HepG2 (cell line): ENCODE measurements at regions not wholly inside any gene's neighbourhood (a gene's known extent, or its start where the extent isn't known, plus 50 kb on each side); places are given as distances from the start of the nearest gene placed in this dataset.

Experiments
- ATAC-seq: fragments of 200-7000 bp; cut with Tn5 transposase; 3 replicates; pipeline ENCODE4 v1.9.1; 2020; ENCODE audit warnings: mild to moderate bottlenecking, moderate library complexity
- BruUV-seq: library from RNA; stranded (reverse); fragments of 400-500 nt; replicated peaks from 2 replicates; lab custom pipeline; 2021; lab: Mats Ljungman, UMichigan
- CTCF ChIA-PET: fragments of 300-600 bp; formaldehyde crosslinking; extraction: SDS; loops from one replicate; lab custom pipeline; 2021; ENCODE audit warnings: low total read pairs, inconsistent platforms, low intra/inter-chr PET ratio; lab: Yijun Ruan, JAX
- POLR2A ChIA-PET: fragments of 350-600 bp; sonication (Branson Sonifier 250); formaldehyde crosslinking; loops from one replicate; lab custom pipeline; 2020; ENCODE audit warnings: antibody characterized with exemption, inconsistent platforms; lab: Yijun Ruan, JAX
- DNase-seq: peaks from one replicate; pipeline ENCODE4 v3.0.0-alpha.2; 2015; ENCODE audit warnings: low spot score
- FAIRE-seq: peaks from 3 replicates; lab custom pipeline; 2011; peaks lifted over from hg19 to GRCh38; lab: Jason Lieb, UNC
- H2AFZ ChIP-seq: one replicate; pipeline ENCODE4 v1.6.1; 2011; ENCODE audit warnings: low read length, inconsistent platforms
- H3K27ac ChIP-seq: fragments of 300-600 bp; 3 replicates; pipeline ENCODE4 v1.8.0; 2011; ENCODE audit warnings: mixed run types, mild to moderate bottlenecking, mixed read lengths, low read length, inconsistent platforms; ENCODE audit not compliant: insufficient read depth; ENCODE audit errors: extremely low read length
- H3K27me3 ChIP-seq, 2 experiments: fragments of 200-600 bp in 1 of 2; 2 replicates in 1 of 2; 3 replicates in 1 of 2; pipeline versions ENCODE4 v1.6.0 to v1.8.0; 2011; ENCODE audit warnings: low read length in 2 of 2, mild to moderate bottlenecking in 2 of 2, moderate library complexity in 2 of 2, inconsistent platforms in 1 of 2; ENCODE audit not compliant: insufficient read depth in 2 of 2, control insufficient read depth in 1 of 2
- H3K36me3 ChIP-seq, 2 experiments: fragments of 200-600 bp in 1 of 2; replicated peaks in 1 of 2; 2 replicates in 1 of 2; 3 replicates in 1 of 2; pipeline versions ENCODE4 v1.5.1 to v1.8.0; 2011; ENCODE audit warnings: low read length in 2 of 2, inconsistent platforms in 1 of 2; ENCODE audit not compliant: insufficient read depth in 2 of 2, control insufficient read depth in 1 of 2
- H3K4me1 ChIP-seq: 2 replicates; pipeline ENCODE4 v1.5.1; 2012; ENCODE audit warnings: low read length, inconsistent platforms; ENCODE audit not compliant: insufficient read depth
- H3K4me2 ChIP-seq: 2 replicates; pipeline ENCODE4 v1.6.0; 2011; ENCODE audit warnings: low read depth, low read length, inconsistent platforms
- H3K4me3 ChIP-seq, 3 experiments: fragments of 200-600 bp in 1 of 3; sonication (generic), shearing (Covaris generic) in 1 of 3; replicated peaks in 1 of 3; 2 replicates each; pipeline ENCODE4 v1.5.1; 2011 to 2016; ENCODE audit warnings: low read length in 3 of 3, inconsistent platforms in 2 of 3, low read depth in 2 of 3, mild to moderate bottlenecking in 2 of 3, control low read depth in 1 of 3, mixed read lengths in 1 of 3; ENCODE audit not compliant: insufficient read depth in 1 of 3
- H3K79me2 ChIP-seq: one replicate; pipeline ENCODE4 v1.6.1; 2011; ENCODE audit warnings: low read length, inconsistent platforms; ENCODE audit not compliant: insufficient read depth
- H3K9ac ChIP-seq: 2 replicates; pipeline ENCODE4 v1.6.0; 2011; ENCODE audit warnings: mild to moderate bottlenecking, low read depth, low read length, inconsistent platforms; ENCODE audit not compliant: insufficient read depth
- H3K9me3 ChIP-seq: 2 replicates; pipeline ENCODE4 v1.5.1; 2012; ENCODE audit warnings: mild to moderate bottlenecking, low read length
- H4K20me1 ChIP-seq: 2 replicates; pipeline ENCODE4 v1.6.0; 2011; ENCODE audit warnings: inconsistent platforms, mild to moderate bottlenecking, low read length, moderate library complexity; ENCODE audit not compliant: insufficient read depth
- CREB1 ChIP-seq, 2 experiments: fragments of 450-650 bp in 1 of 2; IDR thresholded peaks; 2 replicates each; pipeline ENCODE4 v1.6.1; 2016 to 2017; ENCODE audit warnings: control low read depth in 1 of 2, mild to moderate bottlenecking in 1 of 2, missing compliant biosample characterization in 1 of 2, missing genetic modification characterization in 1 of 2
- KMT2A ChIP-seq: sonication (generic); formaldehyde crosslinking; IDR thresholded peaks from 2 replicates; pipeline ENCODE4 v1.4.0; 2020; ENCODE audit warnings: missing genetic modification reagents
- MEIS1 ChIP-seq: sonication (generic); formaldehyde crosslinking; IDR thresholded peaks from 2 replicates; pipeline ENCODE4 v1.9.0; 2021; ENCODE audit warnings: mild to moderate bottlenecking, missing genetic modification reagents, moderate library complexity, borderline replicate concordance
- ZFP41 ChIP-seq: sonication (generic); formaldehyde crosslinking; IDR thresholded peaks from 2 replicates; pipeline ENCODE4 v1.4.0; 2020; ENCODE audit warnings: mild to moderate bottlenecking, missing genetic modification reagents, borderline replicate concordance
- ZNF232 ChIP-seq: sonication (generic); formaldehyde crosslinking; IDR thresholded peaks from 2 replicates; pipeline ENCODE4 v1.4.0; 2020; ENCODE audit warnings: missing genetic modification reagents, borderline replicate concordance
- ZNF367 ChIP-seq: sonication (generic); formaldehyde crosslinking; IDR thresholded peaks from 2 replicates; pipeline ENCODE4 v1.4.0; 2020; ENCODE audit warnings: missing genetic modification reagents, borderline replicate concordance
- ZNF451 ChIP-seq: sonication (generic); formaldehyde crosslinking; IDR thresholded peaks from 2 replicates; pipeline ENCODE4 v1.5.0; 2020; ENCODE audit warnings: mild to moderate bottlenecking, missing genetic modification reagents
- ZNF720 ChIP-seq: sonication (generic); formaldehyde crosslinking; IDR thresholded peaks from 2 replicates; pipeline ENCODE4 v1.4.0; 2020; ENCODE audit warnings: missing genetic modification reagents
- WGBS: methylation state at CpG from one replicate; pipeline ENCODE4 v1.1.6; 2017; ENCODE audit warnings: low lambda C conversion rate; 5-methylcytosine and 5-hydroxymethylcytosine counted together
- in situ Hi-C: cut with HindIII; loops from 2 replicates; pipeline ENCODE4 v1.10.0; 2017; ENCODE audit warnings: low pct_unique_long_range_greater_than_20kb; ENCODE audit not compliant: extremely low pct_ligation_motif_present
- intact Hi-C: fragments of 100-400 bp; cut with micrococcal nuclease; formaldehyde crosslinking; loops from one replicate; pipeline ENCODE4 v1.10.0; 2022; ENCODE audit not compliant: unreplicated experiment
- TF ChIP-seq, protein P1 (sequence below): sonication (generic); formaldehyde crosslinking; IDR thresholded peaks from 2 replicates; pipeline ENCODE4 v1.5.0; 2020; ENCODE audit warnings: mild to moderate bottlenecking, low read depth, missing genetic modification reagents, borderline replicate concordance
- TF ChIP-seq, protein P2 (sequence below): sonication (generic); formaldehyde crosslinking; IDR thresholded peaks from 2 replicates; pipeline ENCODE4 v1.4.0; 2020; ENCODE audit warnings: mild to moderate bottlenecking, missing genetic modification reagents, borderline replicate concordance
- TF ChIP-seq, protein P3 (sequence below): IDR thresholded peaks from 2 replicates; pipeline ENCODE4 v1.6.1; 2016; ENCODE audit warnings: missing compliant biosample characterization, missing genetic modification reagents, borderline replicate concordance

DNA sequence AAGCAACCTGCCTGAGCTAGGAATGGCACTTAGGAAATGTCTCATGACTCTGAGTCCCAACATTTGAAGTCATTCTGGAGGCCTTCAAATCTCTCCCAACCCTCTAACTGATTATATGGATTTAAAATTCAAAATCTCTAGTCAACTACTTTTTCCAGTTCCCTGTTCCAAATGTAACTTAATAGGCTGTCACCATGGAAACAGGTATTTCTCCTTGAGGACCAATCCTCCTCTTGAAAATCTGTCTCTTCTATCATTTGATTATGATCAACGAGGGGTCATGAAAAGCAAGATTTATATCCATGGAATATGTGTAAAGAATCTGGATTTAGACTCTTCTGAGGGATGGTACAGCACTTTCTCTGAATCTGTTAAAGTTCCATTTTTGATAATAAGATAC lies 127.3 kb upstream of the DTNBP1 start (continued):
- no peak for TF ChIP-seq ZNF367
- no peak for TF ChIP-seq ZNF232
- no peak for TF ChIP-seq ZNF451 (CRISPR knock-in tag)
- TF ChIP-seq ZFP41 = no peak
- TF ChIP-seq, all 625 proteins: peak for 0

DNA sequence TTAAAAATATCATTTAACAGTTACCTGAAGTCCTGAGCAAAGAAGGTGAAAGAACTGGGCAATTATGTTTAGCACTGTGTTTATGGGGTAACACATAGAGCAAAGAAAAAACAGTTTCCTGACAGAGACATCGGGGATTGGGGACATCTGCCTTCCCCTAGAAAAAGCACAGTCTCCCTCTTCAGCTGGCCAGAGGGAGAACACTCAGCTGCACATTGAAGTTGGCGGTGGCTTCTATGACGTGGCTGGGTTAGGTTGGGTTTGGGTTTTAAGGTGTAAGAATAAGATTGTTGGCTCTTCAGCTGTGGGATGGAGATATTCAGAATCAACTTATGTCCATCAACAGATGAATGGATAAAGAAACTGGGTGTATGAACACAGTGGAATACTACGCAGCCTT lies 124.0 kb upstream of the DTNBP1 start:
- BruUV-seq = no TSS peak
- DNase-seq (no peak), ATAC-seq (no peak), FAIRE-seq (no peak)
- WGBS = 28% methylated on average over 4 of the region's 4 CpGs
- H3K9me3 ChIP-seq = no peaks in the 10 kb centered on the region
- H3K27ac ChIP-seq = no peak overlapping the region
- no peak overlapping the region for H3K9ac ChIP-seq
- in situ Hi-C loops (no loop called here), intact Hi-C loops (no loop called here)
- H3K4me1 ChIP-seq = peaks cover 14% of the 10 kb centered on the region
- ChIA-PET CTCF (no interaction called here), POLR2A (no interaction called here)
- no peaks in the 10 kb centered on the region for H3K36me3 ChIP-seq
- H3K4me3 ChIP-seq = no peak overlapping the region
- H3K4me2 ChIP-seq = no peak overlapping the region
- no peaks in the 10 kb centered on the region; a peak in 1 of 5 replicates for H3K27me3 ChIP-seq
- no peaks in the 10 kb centered on the region for H3K79me2 ChIP-seq
- no peak overlapping the region for H2AFZ ChIP-seq
- no peaks in the 10 kb centered on the region for H4K20me1 ChIP-seq
- TF ChIP-seq ZNF720 (CRISPR knock-in tag) (no peak), CREB1 (IDR thresholded peaks at IDR 0.05) (0 out of 2 replicates have a peak, but pooled peaks have one; percentile 15), CREB1 (CRISPR knock-in tag; IDR thresholded peaks at IDR 0.05) (no peak)

DNA sequence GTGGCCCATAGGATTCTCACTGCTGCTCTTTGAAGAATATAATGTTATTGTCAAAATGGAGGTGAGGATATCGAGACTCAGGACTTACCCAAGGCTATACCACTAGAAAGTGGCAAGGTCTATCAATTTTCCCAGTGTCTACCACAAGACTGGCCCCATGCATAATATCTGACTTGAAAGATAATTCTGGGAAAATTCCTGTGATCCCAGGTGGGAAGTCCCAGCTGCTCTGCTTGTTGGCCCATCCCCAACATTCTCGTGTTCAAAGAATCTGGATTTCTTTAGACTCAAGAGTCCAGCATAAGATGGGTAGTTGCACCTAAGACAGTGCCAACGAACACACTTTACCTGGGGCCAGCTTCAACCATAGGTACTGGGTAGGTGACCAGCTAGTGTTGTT lies 120.7 kb upstream of the DTNBP1 start:
- Histone ChIP-seq H3K9me3 (no peaks in the 10 kb centered on the region), H3K27ac (no peak overlapping the region), H3K36me3 (no peaks in the 10 kb centered on the region), H4K20me1 (no peaks in the 10 kb centered on the region), H2AFZ (no peak overlapping the region), H3K4me3 (no peak overlapping the region), H3K79me2 (no peaks in the 10 kb centered on the region), H3K4me2 (no peak overlapping the region), H3K4me1 (no peaks in the 10 kb centered on the region), H3K9ac (no peak overlapping the region), H3K27me3 (no peaks in the 10 kb centered on the region; a peak in 1 of 5 replicates)
- in situ Hi-C loops = no loop called here
- no TSS peak for BruUV-seq
- FAIRE-seq = no peak
- 0% methylated on average over 2 of the region's 3 CpGs for WGBS
- POLR2A ChIA-PET = no interaction called here
- intact Hi-C loops = no loop called here
- CTCF ChIA-PET = no interaction called here
- ATAC-seq = no peak
- DNase-seq = no peak
- TF ChIP-seq, protein P1, sequence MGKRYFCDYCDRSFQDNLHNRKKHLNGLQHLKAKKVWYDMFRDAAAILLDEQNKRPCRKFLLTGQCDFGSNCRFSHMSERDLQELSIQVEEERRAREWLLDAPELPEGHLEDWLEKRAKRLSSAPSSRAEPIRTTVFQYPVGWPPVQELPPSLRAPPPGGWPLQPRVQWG = no peak
- TF ChIP-seq, protein P2, sequence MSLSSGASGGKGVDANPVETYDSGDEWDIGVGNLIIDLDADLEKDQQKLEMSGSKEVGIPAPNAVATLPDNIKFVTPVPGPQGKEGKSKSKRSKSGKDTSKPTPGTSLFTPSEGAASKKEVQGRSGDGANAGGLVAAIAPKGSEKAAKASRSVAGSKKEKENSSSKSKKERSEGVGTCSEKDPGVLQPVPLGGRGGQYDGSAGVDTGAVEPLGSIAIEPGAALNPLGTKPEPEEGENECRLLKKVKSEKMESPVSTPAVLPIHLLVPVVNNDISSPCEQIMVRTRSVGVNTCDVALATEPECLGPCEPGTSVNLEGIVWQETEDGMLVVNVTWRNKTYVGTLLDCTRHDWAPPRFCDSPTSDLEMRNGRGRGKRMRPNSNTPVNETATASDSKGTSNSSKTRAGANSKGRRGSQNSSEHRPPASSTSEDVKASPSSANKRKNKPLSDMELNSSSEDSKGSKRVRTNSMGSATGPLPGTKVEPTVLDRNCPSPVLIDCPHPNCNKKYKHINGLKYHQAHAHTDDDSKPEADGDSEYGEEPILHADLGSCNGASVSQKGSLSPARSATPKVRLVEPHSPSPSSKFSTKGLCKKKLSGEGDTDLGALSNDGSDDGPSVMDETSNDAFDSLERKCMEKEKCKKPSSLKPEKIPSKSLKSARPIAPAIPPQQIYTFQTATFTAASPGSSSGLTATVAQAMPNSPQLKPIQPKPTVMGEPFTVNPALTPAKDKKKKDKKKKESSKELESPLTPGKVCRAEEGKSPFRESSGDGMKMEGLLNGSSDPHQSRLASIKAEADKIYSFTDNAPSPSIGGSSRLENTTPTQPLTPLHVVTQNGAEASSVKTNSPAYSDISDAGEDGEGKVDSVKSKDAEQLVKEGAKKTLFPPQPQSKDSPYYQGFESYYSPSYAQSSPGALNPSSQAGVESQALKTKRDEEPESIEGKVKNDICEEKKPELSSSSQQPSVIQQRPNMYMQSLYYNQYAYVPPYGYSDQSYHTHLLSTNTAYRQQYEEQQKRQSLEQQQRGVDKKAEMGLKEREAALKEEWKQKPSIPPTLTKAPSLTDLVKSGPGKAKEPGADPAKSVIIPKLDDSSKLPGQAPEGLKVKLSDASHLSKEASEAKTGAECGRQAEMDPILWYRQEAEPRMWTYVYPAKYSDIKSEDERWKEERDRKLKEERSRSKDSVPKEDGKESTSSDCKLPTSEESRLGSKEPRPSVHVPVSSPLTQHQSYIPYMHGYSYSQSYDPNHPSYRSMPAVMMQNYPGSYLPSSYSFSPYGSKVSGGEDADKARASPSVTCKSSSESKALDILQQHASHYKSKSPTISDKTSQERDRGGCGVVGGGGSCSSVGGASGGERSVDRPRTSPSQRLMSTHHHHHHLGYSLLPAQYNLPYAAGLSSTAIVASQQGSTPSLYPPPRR = no peak
- TF ChIP-seq, protein P3, sequence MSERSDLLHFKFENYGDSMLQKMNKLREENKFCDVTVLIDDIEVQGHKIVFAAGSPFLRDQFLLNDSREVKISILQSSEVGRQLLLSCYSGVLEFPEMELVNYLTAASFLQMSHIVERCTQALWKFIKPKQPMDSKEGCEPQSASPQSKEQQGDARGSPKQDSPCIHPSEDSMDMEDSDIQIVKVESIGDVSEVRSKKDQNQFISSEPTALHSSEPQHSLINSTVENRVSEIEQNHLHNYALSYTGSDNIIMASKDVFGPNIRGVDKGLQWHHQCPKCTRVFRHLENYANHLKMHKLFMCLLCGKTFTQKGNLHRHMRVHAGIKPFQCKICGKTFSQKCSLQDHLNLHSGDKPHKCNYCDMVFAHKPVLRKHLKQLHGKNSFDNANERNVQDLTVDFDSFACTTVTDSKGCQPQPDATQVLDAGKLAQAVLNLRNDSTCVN (CRISPR knock-in tag) = no peak
- no peak for TF ChIP-seq KMT2A
- TF ChIP-seq MEIS1 (CRISPR knock-in tag) = no peak
